Activated naive CD8-positive, alpha-beta T cell treated with anti-CD3 and anti-CD28 coated beads, Interleukin-2, amount 50 U/mL, for 24 hours (primary cell): ENCODE measurements at regions not wholly inside any gene's neighbourhood (a gene's known extent, or its start where the extent isn't known, plus 50 kb on each side); places are given as distances from the start of the nearest gene placed in this dataset.
"Not testable (repeated sequence)": the region's sequence is repeated elsewhere in the genome, so short reads cannot be mapped to it uniquely, and the experiment has no call there.

Experiments
- ATAC-seq: fragments of 150-1000 bp; cut with Tn5 transposase; one replicate; pipeline ENCODE4 v1.10.0; 2021
- DNase-seq: peaks from one replicate; pipeline ENCODE4 v3.0.0; 2021
- H3K27ac Mint-ChIP-seq: one replicate; pipeline ENCODE4 v1.8.0; 2021; ENCODE audit warnings: mild to moderate bottlenecking, mixed read lengths
- H3K27me3 Mint-ChIP-seq: one replicate; pipeline ENCODE4 v1.8.0; 2021; ENCODE audit warnings: mixed read lengths
- H3K36me3 Mint-ChIP-seq: one replicate; pipeline ENCODE4 v1.8.0; 2021; ENCODE audit warnings: low read depth, mixed read lengths
- H3K4me1 Mint-ChIP-seq: one replicate; pipeline ENCODE4 v1.8.0; 2021; ENCODE audit warnings: mixed read lengths
- H3K4me3 Mint-ChIP-seq: one replicate; pipeline ENCODE4 v1.8.0; 2021; ENCODE audit warnings: mild to moderate bottlenecking, moderate library complexity, mixed read lengths
- H3K9me3 Mint-ChIP-seq: one replicate; pipeline ENCODE4 v1.8.0; 2021; ENCODE audit warnings: mixed read lengths

- H3K36me3 Mint-ChIP-seq = no peaks in the 10 kb centered on the region
Observed at GRCh38 chr7:108660465-108660864, 90.8 kb downstream of the DNAJB9 start.

GRCh38 chr7:108662783-108663362, 93.2 kb downstream of the DNAJB9 start:
- H3K4me1 Mint-ChIP-seq = no peaks in the 10 kb centered on the region
- no peaks in the 10 kb centered on the region for H3K27me3 Mint-ChIP-seq
- H3K27ac Mint-ChIP-seq = no peak overlapping the region
- H3K4me3 Mint-ChIP-seq = no peak overlapping the region
- DNase-seq (no peak), ATAC-seq (no peak)
- H3K9me3 Mint-ChIP-seq = no peaks in the 10 kb centered on the region
- H3K36me3 Mint-ChIP-seq = no peaks in the 10 kb centered on the region

More at GRCh38 chr7:108660465-108660864, 90.8 kb downstream of the DNAJB9 start:
- H3K27me3 Mint-ChIP-seq = peaks cover 2% of the 10 kb centered on the region
- ATAC-seq = no peak
- no peak for DNase-seq
- H3K4me1 Mint-ChIP-seq = no peaks in the 10 kb centered on the region
- no peak overlapping the region for H3K4me3 Mint-ChIP-seq
- H3K27ac Mint-ChIP-seq = no peak overlapping the region
- H3K9me3 Mint-ChIP-seq = no peaks in the 10 kb centered on the region

- Mint-ChIP-seq H3K27ac (no peak overlapping the region), H3K4me3 (no peak overlapping the region), H3K36me3 (no peaks in the 10 kb centered on the region), H3K4me1 (no peaks in the 10 kb centered on the region), H3K9me3 (no peaks in the 10 kb centered on the region), H3K27me3 (no peaks in the 10 kb centered on the region)
- ATAC-seq (no peak), DNase-seq (no peak)
Observed at GRCh38 chr7:108663701-108664100, 94.0 kb downstream of the DNAJB9 start.

GRCh38 chr7:108667216-108667615, 97.5 kb downstream of the DNAJB9 start:
- Mint-ChIP-seq H3K27ac (no peak overlapping the region), H3K4me1 (no peaks in the 10 kb centered on the region), H3K36me3 (no peaks in the 10 kb centered on the region), H3K4me3 (no peak overlapping the region), H3K27me3 (no peaks in the 10 kb centered on the region), H3K9me3 (no peaks in the 10 kb centered on the region)
- ATAC-seq (no peak), DNase-seq (no peak)

GRCh38 chr7:108669958-108670357, 100.3 kb downstream of the DNAJB9 start:
- Mint-ChIP-seq H3K27ac (no peak overlapping the region), H3K36me3 (no peaks in the 10 kb centered on the region), H3K9me3 (no peaks in the 10 kb centered on the region), H3K27me3 (no peaks in the 10 kb centered on the region), H3K4me3 (no peak overlapping the region), H3K4me1 (no peaks in the 10 kb centered on the region)
- no peak for ATAC-seq
- DNase-seq = no peak

GRCh38 chr7:108673699-108674098, 104.0 kb downstream of the DNAJB9 start:
- ATAC-seq, H3K9me3 Mint-ChIP-seq, DNase-seq, H3K36me3 Mint-ChIP-seq, H3K4me3 Mint-ChIP-seq, H3K27ac Mint-ChIP-seq, H3K4me1 Mint-ChIP-seq, H3K27me3 Mint-ChIP-seq: not testable (repeated sequence)

GRCh38 chr7:108684629-108685028, 115.0 kb downstream of the DNAJB9 start:
- Mint-ChIP-seq H3K27me3 (no peaks in the 10 kb centered on the region), H3K36me3 (no peaks in the 10 kb centered on the region), H3K4me3 (no peak overlapping the region), H3K9me3 (no peaks in the 10 kb centered on the region), H3K27ac (no peak overlapping the region), H3K4me1 (no peaks in the 10 kb centered on the region)
- DNase-seq (no peak), ATAC-seq (no peak)

GRCh38 chr7:108686494-108686893, 116.8 kb downstream of the DNAJB9 start:
- Mint-ChIP-seq H3K4me3 (no peak overlapping the region), H3K27ac (no peak overlapping the region), H3K9me3 (peaks cover 5% of the 10 kb centered on the region), H3K4me1 (no peaks in the 10 kb centered on the region), H3K27me3 (no peaks in the 10 kb centered on the region), H3K36me3 (no peaks in the 10 kb centered on the region)
- DNase-seq = no peak
- no peak for ATAC-seq

GRCh38 chr7:108697254-108697653, 127.6 kb downstream of the DNAJB9 start:
- H3K9me3 Mint-ChIP-seq = no peaks in the 10 kb centered on the region
- ATAC-seq (no peak), DNase-seq (no peak)
- no peaks in the 10 kb centered on the region for H3K4me1 Mint-ChIP-seq
- H3K4me3 Mint-ChIP-seq = no peak overlapping the region
- no peaks in the 10 kb centered on the region for H3K36me3 Mint-ChIP-seq
- H3K27me3 Mint-ChIP-seq = peaks cover 1% of the 10 kb centered on the region
- H3K27ac Mint-ChIP-seq = no peak overlapping the region

GRCh38 chr7:108711611-108712010, 141.9 kb downstream of the DNAJB9 start:
- no peaks in the 10 kb centered on the region for H3K9me3 Mint-ChIP-seq
- no peak overlapping the region for H3K27ac Mint-ChIP-seq
- no peaks in the 10 kb centered on the region for H3K36me3 Mint-ChIP-seq
- no peak for DNase-seq
- H3K27me3 Mint-ChIP-seq = peaks cover 6% of the 10 kb centered on the region
- no peak overlapping the region for H3K4me3 Mint-ChIP-seq
- ATAC-seq = no peak
- H3K4me1 Mint-ChIP-seq = no peaks in the 10 kb centered on the region

- H3K27ac Mint-ChIP-seq = no peak overlapping the region
- no peak overlapping the region for H3K4me3 Mint-ChIP-seq
- no peaks in the 10 kb centered on the region for H3K4me1 Mint-ChIP-seq
- H3K9me3 Mint-ChIP-seq = peaks cover 3% of the 10 kb centered on the region
- no peak for DNase-seq
- H3K36me3 Mint-ChIP-seq = no peaks in the 10 kb centered on the region
- peaks cover 5% of the 10 kb centered on the region for H3K27me3 Mint-ChIP-seq
- no peak for ATAC-seq
Observed at GRCh38 chr7:108716783-108717182, 147.1 kb downstream of the DNAJB9 start.

GRCh38 chr7:108717781-108718180, 148.1 kb downstream of the DNAJB9 start:
- H3K27me3 Mint-ChIP-seq = peaks cover 5% of the 10 kb centered on the region
- no peak for ATAC-seq
- DNase-seq = no peak
- peaks cover 3% of the 10 kb centered on the region for H3K9me3 Mint-ChIP-seq
- no peaks in the 10 kb centered on the region for H3K36me3 Mint-ChIP-seq
- H3K4me1 Mint-ChIP-seq = no peaks in the 10 kb centered on the region
- H3K4me3 Mint-ChIP-seq = no peak overlapping the region
- H3K27ac Mint-ChIP-seq = no peak overlapping the region

- Mint-ChIP-seq H3K27me3 (peaks cover 5% of the 10 kb centered on the region), H3K27ac (no peak overlapping the region), H3K9me3 (peaks cover 3% of the 10 kb centered on the region), H3K4me3 (no peak overlapping the region), H3K36me3 (no peaks in the 10 kb centered on the region), H3K4me1 (no peaks in the 10 kb centered on the region)
- ATAC-seq (no peak), DNase-seq (no peak)
Observed at GRCh38 chr7:108719631-108720030, 150.0 kb downstream of the DNAJB9 start.

GRCh38 chr7:108722561-108722960, 152.9 kb downstream of the DNAJB9 start:
- DNase-seq (no peak), ATAC-seq (no peak)
- Mint-ChIP-seq H3K4me1 (no peaks in the 10 kb centered on the region), H3K9me3 (peaks cover 3% of the 10 kb centered on the region), H3K36me3 (no peaks in the 10 kb centered on the region), H3K4me3 (no peak overlapping the region), H3K27ac (no peak overlapping the region), H3K27me3 (peaks cover 1% of the 10 kb centered on the region)

GRCh38 chr7:108723381-108723814, 153.7 kb downstream of the DNAJB9 start:
- Mint-ChIP-seq H3K4me1 (no peaks in the 10 kb centered on the region), H3K36me3 (no peaks in the 10 kb centered on the region), H3K27me3 (peaks cover 1% of the 10 kb centered on the region), H3K4me3 (no peak overlapping the region), H3K27ac (no peak overlapping the region), H3K9me3 (peaks cover 3% of the 10 kb centered on the region)
- DNase-seq = no peak
- no peak for ATAC-seq
